Transverse colon (tissue), 3 donors: ENCODE measurements at regions not wholly inside any gene's neighbourhood (a gene's known extent, or its start where the extent isn't known, plus 50 kb on each side); places are given as distances from the start of the nearest gene placed in this dataset.

ENCODE experiments used
- CTCF ChIP-seq, 5 experiments: fragments of 200-600 bp in 3 of 5; fragments of 450-650 bp in 2 of 5; sonication (generic) in 3 of 5; IDR thresholded peaks; 1 replicate in 2 of 5; 2 replicates in 3 of 5; pipeline ENCODE4 v1.5.1; 2016 to 2017; ENCODE audit warnings: antibody characterized with exemption in 5 of 5, inconsistent platforms in 3 of 5, mild to moderate bottlenecking in 2 of 5, moderate library complexity in 1 of 5
- POLR2A ChIP-seq: fragments of 450-650 bp; IDR thresholded peaks from one replicate; pipeline ENCODE4 v1.6.1; 2016; ENCODE audit warnings: antibody characterized with exemption, mild to moderate bottlenecking, moderate library complexity

- TF ChIP-seq CTCF (IDR thresholded peaks at IDR 0.05) (no peak), POLR2A (no peak)
These were observed 801.0 kb upstream of the NUDT12 start for GRCh38 chr5:104363567-104363966.
